Peyer's patch (tissue), 4 donors: ENCODE measurements at regions not wholly inside any gene's neighbourhood (a gene's known extent, or its start where the extent isn't known, plus 50 kb on each side); places are given as distances from the start of the nearest gene placed in this dataset.

Experiments used
- CTCF ChIP-seq, 6 experiments: fragments of 450-650 bp in 4 of 6; fragments of 200-600 bp in 2 of 6; sonication (generic) in 1 of 6; IDR thresholded peaks; one replicate each; pipeline ENCODE4 v1.5.1; 2017 to 2019; ENCODE audit warnings: antibody characterized with exemption in 6 of 6, mild to moderate bottlenecking in 3 of 6, moderate library complexity in 1 of 6
- POLR2A ChIP-seq, 2 donors: fragments of 450-650 bp; IDR thresholded peaks; one replicate each; pipeline ENCODE4 v1.5.1; 2017; ENCODE audit warnings: antibody characterized with exemption in 2 of 2, mild to moderate bottlenecking in 2 of 2, moderate library complexity in 2 of 2

- TF ChIP-seq POLR2A (IDR thresholded peaks at IDR 0.05) (no peak), CTCF (IDR thresholded peaks at IDR 0.05) (no peak)
Observed at GRCh38 chr5:156137071-156137869, 189.7 kb upstream of the SGCD start.
